ENCODE measurements at regions not wholly inside any gene's neighbourhood (a gene's known extent, or its start where the extent isn't known, plus 50 kb on each side); places are given as distances from the start of the nearest gene placed in this dataset.

GRCh38 chr2:34102339-34102738 lies 503.2 kb upstream of the FAM98A start:
- H3K4me1 ChIP-seq (ENCODE audit: insufficient read depth, low read length, poor library complexity, severe bottlenecking): peaks cover 7% of the 10 kb centered on the region
- H3K79me2 ChIP-seq (ENCODE audit: insufficient read depth, low read depth, low read length): no peaks in the 10 kb centered on the region
- CTCF ChIA-PET (ENCODE audit: unreplicated experiment): no interaction called here
- no peaks in the 10 kb centered on the region for H4K20me1 ChIP-seq (ENCODE audit: insufficient read depth, low read length)
- BruUV-seq (replicated peaks): no TSS peak
- no peak overlapping the region for H3K27ac ChIP-seq (ENCODE audit: low read depth, low read length, poor library complexity, severe bottlenecking)
- POLR2A ChIA-PET: no interaction called here
- no peaks in the 10 kb centered on the region for H3K36me3 ChIP-seq (ENCODE audit: insufficient read depth, low read length)
- H3K9me3 ChIP-seq (ENCODE audit: low read length): no peaks in the 10 kb centered on the region
- TF ChIP-seq, protein P1, sequence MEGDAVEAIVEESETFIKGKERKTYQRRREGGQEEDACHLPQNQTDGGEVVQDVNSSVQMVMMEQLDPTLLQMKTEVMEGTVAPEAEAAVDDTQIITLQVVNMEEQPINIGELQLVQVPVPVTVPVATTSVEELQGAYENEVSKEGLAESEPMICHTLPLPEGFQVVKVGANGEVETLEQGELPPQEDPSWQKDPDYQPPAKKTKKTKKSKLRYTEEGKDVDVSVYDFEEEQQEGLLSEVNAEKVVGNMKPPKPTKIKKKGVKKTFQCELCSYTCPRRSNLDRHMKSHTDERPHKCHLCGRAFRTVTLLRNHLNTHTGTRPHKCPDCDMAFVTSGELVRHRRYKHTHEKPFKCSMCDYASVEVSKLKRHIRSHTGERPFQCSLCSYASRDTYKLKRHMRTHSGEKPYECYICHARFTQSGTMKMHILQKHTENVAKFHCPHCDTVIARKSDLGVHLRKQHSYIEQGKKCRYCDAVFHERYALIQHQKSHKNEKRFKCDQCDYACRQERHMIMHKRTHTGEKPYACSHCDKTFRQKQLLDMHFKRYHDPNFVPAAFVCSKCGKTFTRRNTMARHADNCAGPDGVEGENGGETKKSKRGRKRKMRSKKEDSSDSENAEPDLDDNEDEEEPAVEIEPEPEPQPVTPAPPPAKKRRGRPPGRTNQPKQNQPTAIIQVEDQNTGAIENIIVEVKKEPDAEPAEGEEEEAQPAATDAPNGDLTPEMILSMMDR (conservative IDR thresholded peaks at IDR 0.05; ENCODE audit: low read length): no peak
- no peak for TF ChIP-seq EZH2phosphoT487 (IDR thresholded peaks at IDR 0.05; ENCODE audit: borderline replicate concordance, low read depth, low read length)
- H3K9me2 ChIP-seq (ENCODE audit: insufficient read depth, low read length): no peaks in the 10 kb centered on the region
- H3K4me2 ChIP-seq (ENCODE audit: low read length): no peak overlapping the region
- no peak for DNase-seq (ENCODE audit: low spot score)
- intact Hi-C loops (cut with micrococcal nuclease; ENCODE audit: unreplicated experiment): no loop called here
- no peak overlapping the region for H2AFZ ChIP-seq (ENCODE audit: low read length)
- no peak overlapping the region for H3K4me3 ChIP-seq (ENCODE audit: low read depth, low read length, poor library complexity, severe bottlenecking)

- TF ChIP-seq, protein P1 (conservative IDR thresholded peaks at IDR 0.05; ENCODE audit: low read length): no peak
- no peak for TF ChIP-seq EZH2phosphoT487 (IDR thresholded peaks at IDR 0.05; ENCODE audit: borderline replicate concordance, low read depth, low read length)
- Histone ChIP-seq H3K9me2 (ENCODE audit: insufficient read depth, low read length) (no peaks in the 10 kb centered on the region), H3K4me3 (ENCODE audit: low read depth, low read length, poor library complexity, severe bottlenecking) (no peak overlapping the region), H3K27ac (ENCODE audit: low read depth, low read length, poor library complexity, severe bottlenecking) (no peak overlapping the region), H3K4me2 (ENCODE audit: low read length) (no peak overlapping the region), H4K20me1 (ENCODE audit: insufficient read depth, low read length) (no peaks in the 10 kb centered on the region), H2AFZ (ENCODE audit: low read length) (no peak overlapping the region), H3K36me3 (ENCODE audit: insufficient read depth, low read length) (no peaks in the 10 kb centered on the region), H3K79me2 (ENCODE audit: insufficient read depth, low read depth, low read length) (no peaks in the 10 kb centered on the region), H3K9me3 (ENCODE audit: low read length) (no peaks in the 10 kb centered on the region), H3K4me1 (ENCODE audit: insufficient read depth, low read length, poor library complexity, severe bottlenecking) (peaks cover 8% of the 10 kb centered on the region)
- no peak for DNase-seq (ENCODE audit: low spot score)
- ChIA-PET POLR2A (no interaction called here), CTCF (ENCODE audit: unreplicated experiment) (no interaction called here)
- no TSS peak for BruUV-seq (replicated peaks)
- intact Hi-C loops (cut with micrococcal nuclease; ENCODE audit: unreplicated experiment): loop anchor here (5.0 kb wide), 1 partner anchor 1313 kb away; no protein-coding TSS in a partner anchor
Observed at GRCh38 chr2:34099377-34099776, 500.3 kb upstream of the FAM98A start.

DNA sequence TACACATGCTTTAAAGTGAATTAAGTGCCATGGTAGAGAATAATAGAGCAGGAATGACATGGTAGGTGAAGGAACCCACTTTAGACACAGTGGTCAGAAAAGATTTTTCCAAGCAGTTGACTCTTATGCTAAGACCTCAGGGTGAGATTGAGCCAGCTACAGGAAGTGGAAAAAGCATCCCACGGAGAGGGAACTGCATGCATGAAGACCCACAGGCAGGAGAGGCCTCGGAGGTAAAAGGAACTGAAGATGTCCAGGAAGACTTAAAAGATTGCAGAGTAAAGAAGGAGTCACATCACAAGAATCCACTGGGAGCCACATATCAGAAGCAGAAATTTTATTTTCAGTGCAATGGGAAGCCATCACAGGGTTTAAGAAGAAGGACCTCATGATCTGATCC lies 499.2 kb upstream of the FAM98A start:
- no peaks in the 10 kb centered on the region for H3K9me2 ChIP-seq (ENCODE audit: insufficient read depth, low read length)
- H3K36me3 ChIP-seq (ENCODE audit: insufficient read depth, low read length): no peaks in the 10 kb centered on the region
- ChIA-PET CTCF (ENCODE audit: unreplicated experiment) (no interaction called here), POLR2A (interaction anchor here (0.5 kb wide), 1 partner anchor 27 kb away, joined by 3 read pairs; no protein-coding TSS in a partner anchor)
- no peaks in the 10 kb centered on the region for H3K9me3 ChIP-seq (ENCODE audit: low read length)
- intact Hi-C loops (cut with micrococcal nuclease; ENCODE audit: unreplicated experiment): loop anchor here (5.0 kb wide), 1 partner anchor 1314 kb away; no protein-coding TSS in a partner anchor
- H2AFZ ChIP-seq (ENCODE audit: low read length): no peak overlapping the region
- no TSS peak for BruUV-seq (replicated peaks)
- H4K20me1 ChIP-seq (ENCODE audit: insufficient read depth, low read length): no peaks in the 10 kb centered on the region
- H3K4me1 ChIP-seq (ENCODE audit: insufficient read depth, low read length, poor library complexity, severe bottlenecking): peaks cover 19% of the 10 kb centered on the region
- no peak overlapping the region for H3K4me3 ChIP-seq (ENCODE audit: low read depth, low read length, poor library complexity, severe bottlenecking)
- H3K4me2 ChIP-seq (ENCODE audit: low read length): no peak overlapping the region
- no peak overlapping the region for H3K27ac ChIP-seq (ENCODE audit: low read depth, low read length, poor library complexity, severe bottlenecking)
- H3K79me2 ChIP-seq (ENCODE audit: insufficient read depth, low read depth, low read length): no peaks in the 10 kb centered on the region
- TF ChIP-seq EZH2phosphoT487 (IDR thresholded peaks at IDR 0.05; ENCODE audit: borderline replicate concordance, low read depth, low read length): no peak
- TF ChIP-seq, protein P1 (conservative IDR thresholded peaks at IDR 0.05; ENCODE audit: low read length): no peak
- DNase-seq (ENCODE audit: low spot score): no peak

Measured in OCI-LY7 (cell line).